AG04450 (cell line): ENCODE measurements at regions not wholly inside any gene's neighbourhood (a gene's known extent, or its start where the extent isn't known, plus 50 kb on each side); places are given as distances from the start of the nearest gene placed in this dataset.

Experiments used
- CTCF ChIA-PET: fragments of 300-600, 350-600 bp; formaldehyde crosslinking; extraction: SDS; loops from one replicate; lab custom pipeline; 2022; ENCODE audit warnings: antibody characterized with exemption, inconsistent platforms; lab: Charles Lee
- POLR2A ChIA-PET: fragments of 350-600 bp; formaldehyde crosslinking; extraction: SDS; loops from one replicate; lab custom pipeline; 2021; ENCODE audit warnings: antibody characterized with exemption, inconsistent platforms; lab: Yijun Ruan, JAX
- DNase-seq: peaks from one replicate; pipeline ENCODE4 v3.0.0-alpha.2; 2011; ENCODE audit warnings: low read depth, low spot score
- H3K27ac ChIP-seq: one replicate; pipeline ENCODE4 v1.5.1; 2012; ENCODE audit warnings: low read depth, low read length, control low read depth
- H3K27me3 ChIP-seq: one replicate; pipeline ENCODE4 v1.6.0; 2012; ENCODE audit warnings: low read length; ENCODE audit not compliant: control insufficient read depth, insufficient read depth
- H3K4me3 ChIP-seq: 2 replicates; pipeline ENCODE4 v1.5.1; 2011; ENCODE audit warnings: mild to moderate bottlenecking, low read depth, low read length, control low read depth
- H3K9me3 ChIP-seq: 2 replicates; pipeline ENCODE4 v1.5.1; 2012; ENCODE audit warnings: low read length; ENCODE audit not compliant: control insufficient read depth, insufficient read depth
- TF ChIP-seq, protein P1 (sequence below): IDR thresholded peaks from 2 replicates; pipeline ENCODE4 v1.5.1; 2011; ENCODE audit warnings: low read depth, low read length, control low read depth, inconsistent platforms

GRCh38 chr12:63394349-63394748, 243.3 kb upstream of the AVPR1A start:
- no peak overlapping the region for H3K27ac ChIP-seq
- POLR2A ChIA-PET, result no interaction called here
- H3K27me3 ChIP-seq, result no peaks in the 10 kb centered on the region
- TF ChIP-seq, protein P1, sequence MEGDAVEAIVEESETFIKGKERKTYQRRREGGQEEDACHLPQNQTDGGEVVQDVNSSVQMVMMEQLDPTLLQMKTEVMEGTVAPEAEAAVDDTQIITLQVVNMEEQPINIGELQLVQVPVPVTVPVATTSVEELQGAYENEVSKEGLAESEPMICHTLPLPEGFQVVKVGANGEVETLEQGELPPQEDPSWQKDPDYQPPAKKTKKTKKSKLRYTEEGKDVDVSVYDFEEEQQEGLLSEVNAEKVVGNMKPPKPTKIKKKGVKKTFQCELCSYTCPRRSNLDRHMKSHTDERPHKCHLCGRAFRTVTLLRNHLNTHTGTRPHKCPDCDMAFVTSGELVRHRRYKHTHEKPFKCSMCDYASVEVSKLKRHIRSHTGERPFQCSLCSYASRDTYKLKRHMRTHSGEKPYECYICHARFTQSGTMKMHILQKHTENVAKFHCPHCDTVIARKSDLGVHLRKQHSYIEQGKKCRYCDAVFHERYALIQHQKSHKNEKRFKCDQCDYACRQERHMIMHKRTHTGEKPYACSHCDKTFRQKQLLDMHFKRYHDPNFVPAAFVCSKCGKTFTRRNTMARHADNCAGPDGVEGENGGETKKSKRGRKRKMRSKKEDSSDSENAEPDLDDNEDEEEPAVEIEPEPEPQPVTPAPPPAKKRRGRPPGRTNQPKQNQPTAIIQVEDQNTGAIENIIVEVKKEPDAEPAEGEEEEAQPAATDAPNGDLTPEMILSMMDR, result no peak
- H3K4me3 ChIP-seq, result no peak overlapping the region
- H3K9me3 ChIP-seq, result no peaks in the 10 kb centered on the region
- DNase-seq, result no peak
- CTCF ChIA-PET, result no interaction called here

DNA sequence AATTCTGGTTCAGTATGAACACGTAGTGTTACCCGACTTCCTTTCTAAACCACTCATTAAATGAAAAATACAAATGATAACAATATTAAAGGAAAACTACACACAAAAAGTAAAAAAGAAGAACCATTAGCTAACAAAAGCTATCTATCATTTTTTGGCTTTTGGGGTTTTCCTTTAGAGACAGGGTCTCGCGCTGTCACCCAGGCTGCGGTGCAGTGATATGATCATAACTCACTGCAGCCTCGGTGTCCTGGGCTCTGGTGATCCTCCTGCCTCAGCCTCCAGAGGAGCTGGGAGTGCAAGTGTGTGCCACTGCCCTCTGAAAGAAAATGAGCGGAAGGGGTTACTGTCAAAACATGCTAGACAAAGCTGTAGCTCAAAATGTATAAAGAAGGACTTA, 238.2 kb upstream of the AVPR1A start:
- Histone ChIP-seq H3K4me3 (no peak overlapping the region), H3K9me3 (no peaks in the 10 kb centered on the region), H3K27ac (no peak overlapping the region), H3K27me3 (no peaks in the 10 kb centered on the region)
- DNase-seq, result no peak
- POLR2A ChIA-PET, result no interaction called here
- TF ChIP-seq, protein P1, result no peak
- CTCF ChIA-PET, result no interaction called here

GRCh38 chr12:63387771-63388170, 236.8 kb upstream of the AVPR1A start:
- ChIA-PET POLR2A (no interaction called here), CTCF (no interaction called here)
- Histone ChIP-seq H3K27ac (no peak overlapping the region), H3K9me3 (no peaks in the 10 kb centered on the region), H3K27me3 (no peaks in the 10 kb centered on the region), H3K4me3 (no peak overlapping the region)
- TF ChIP-seq, protein P1, result no peak
- DNase-seq, result no peak

DNA sequence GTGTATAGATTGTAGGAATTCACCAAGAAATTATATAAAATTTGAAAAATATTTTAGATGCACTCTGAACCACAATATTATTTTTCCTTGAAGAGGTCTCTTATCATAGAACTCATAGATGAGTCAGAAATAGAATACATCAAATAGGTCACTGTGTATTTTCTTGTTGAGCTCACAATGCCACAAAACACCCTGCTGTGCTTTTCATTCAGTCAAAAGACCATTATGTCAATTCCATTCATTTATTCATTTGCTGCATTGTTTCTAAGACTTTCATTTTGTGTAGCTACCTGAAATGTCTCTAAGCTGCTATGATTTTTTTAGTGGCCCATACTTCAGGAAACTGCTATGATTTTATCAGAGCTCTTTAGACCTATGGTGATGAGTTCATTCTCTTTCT, 231.9 kb upstream of the AVPR1A start:
- no peak for DNase-seq
- no peaks in the 10 kb centered on the region for H3K9me3 ChIP-seq
- H3K27ac ChIP-seq, result no peak overlapping the region
- H3K4me3 ChIP-seq, result no peak overlapping the region
- CTCF ChIA-PET, result no interaction called here
- no peaks in the 10 kb centered on the region for H3K27me3 ChIP-seq
- POLR2A ChIA-PET, result no interaction called here
- TF ChIP-seq, protein P1, result no peak

- DNase-seq, result no peak
- CTCF ChIA-PET, result no interaction called here
- TF ChIP-seq, protein P1, result no peak
Measured at GRCh38 chr12:63362791-63363190, 211.8 kb upstream of the AVPR1A start.

More at GRCh38 chr12:63362791-63363190, 211.8 kb upstream of the AVPR1A start:
- POLR2A ChIA-PET, result no interaction called here
- no peak overlapping the region for H3K27ac ChIP-seq
- no peaks in the 10 kb centered on the region for H3K27me3 ChIP-seq
- no peaks in the 10 kb centered on the region for H3K9me3 ChIP-seq
- no peak overlapping the region for H3K4me3 ChIP-seq
